Transverse colon (tissue), 4 donors: ENCODE measurements at regions not wholly inside any gene's neighbourhood (a gene's known extent, or its start where the extent isn't known, plus 50 kb on each side); places are given as distances from the start of the nearest gene placed in this dataset.
A peak's percentile ranks its signal among the peaks of the same experiment; 100 is the strongest.

Experiments
- DNase-seq: peaks from one replicate; pipeline ENCODE4 v3.0.0-alpha.2; 2019
- H3K27ac ChIP-seq, 4 donors: fragments of 200-600 bp; sonication (generic); 2 replicates each; pipeline ENCODE4 v1.5.1; 2016 to 2018; ENCODE audit warnings: inconsistent platforms in 4 of 4
- H3K27me3 ChIP-seq: fragments of 200-600 bp; sonication (generic); 2 replicates; pipeline ENCODE4 v1.5.1; 2017; ENCODE audit warnings: inconsistent platforms
- H3K36me3 ChIP-seq, 4 donors: fragments of 200-600 bp; sonication (generic); 2 replicates each; pipeline ENCODE4 v1.5.1; 2017 to 2019; ENCODE audit warnings: inconsistent platforms in 4 of 4
- H3K4me1 ChIP-seq, 4 donors: fragments of 200-600 bp; sonication (generic); 2 replicates each; pipeline ENCODE4 v1.5.1; 2017 to 2020; ENCODE audit warnings: inconsistent platforms in 4 of 4
- H3K4me3 ChIP-seq, 4 donors: fragments of 200-600 bp; sonication (generic); 1 replicate in 1 of 4; 2 replicates in 3 of 4; pipeline versions ENCODE4 v1.5.1 to v1.6.1; 2017 to 2019; ENCODE audit warnings: inconsistent platforms in 4 of 4
- H3K9me3 ChIP-seq, 2 donors: fragments of 200-600 bp; sonication (generic); 2 replicates each; pipeline ENCODE4 v1.5.1; 2017 to 2019; ENCODE audit warnings: inconsistent platforms in 2 of 2
- EP300 ChIP-seq: sonication (generic); formaldehyde crosslinking; IDR thresholded peaks from one replicate; pipeline ENCODE4 v1.6.1; 2017; ENCODE audit warnings: antibody characterized with exemption, low read depth
- POLR2A ChIP-seq: fragments of 450-650 bp; IDR thresholded peaks from one replicate; pipeline ENCODE4 v1.6.1; 2016; ENCODE audit warnings: antibody characterized with exemption, mild to moderate bottlenecking, moderate library complexity
- POLR2AphosphoS5 ChIP-seq, 3 donors: sonication (generic); formaldehyde crosslinking; IDR thresholded peaks; one replicate each; pipeline ENCODE4 v1.6.1; 2016; ENCODE audit warnings: antibody characterized with exemption in 3 of 3
- WGBS, 2 donors: methylation state at CpG; one replicate each; pipeline ENCODE4 v1.1.5; 2018; ENCODE audit warnings: low coverage in 1 of 2; 5-methylcytosine and 5-hydroxymethylcytosine counted together
- in situ Hi-C, 4 donors: fragments of 200-750 bp; cut with MboI; loops; one replicate each; pipeline versions ENCODE4 v1.15.0 to v1.15.1; 2017; ENCODE audit warnings: low sequenced_read_pairs in 3 of 4, low pct_ligation_motif_present in 1 of 4, low pct_unique_long_range_greater_than_20kb in 1 of 4
- intact Hi-C: fragments of 100-400 bp; cut with DNase I; formaldehyde crosslinking; loops from one replicate; pipeline ENCODE4 v1.15.1; 2023; ENCODE audit warnings: low total_unique reads
- TF ChIP-seq, protein P1 (sequence below), 5 experiments: fragments of 200-600 bp in 3 of 5; fragments of 450-650 bp in 2 of 5; sonication (generic) in 3 of 5; IDR thresholded peaks; 1 replicate in 2 of 5; 2 replicates in 3 of 5; pipeline ENCODE4 v1.5.1; 2016 to 2017; ENCODE audit warnings: antibody characterized with exemption in 5 of 5, inconsistent platforms in 3 of 5, mild to moderate bottlenecking in 2 of 5, moderate library complexity in 1 of 5

DNA sequence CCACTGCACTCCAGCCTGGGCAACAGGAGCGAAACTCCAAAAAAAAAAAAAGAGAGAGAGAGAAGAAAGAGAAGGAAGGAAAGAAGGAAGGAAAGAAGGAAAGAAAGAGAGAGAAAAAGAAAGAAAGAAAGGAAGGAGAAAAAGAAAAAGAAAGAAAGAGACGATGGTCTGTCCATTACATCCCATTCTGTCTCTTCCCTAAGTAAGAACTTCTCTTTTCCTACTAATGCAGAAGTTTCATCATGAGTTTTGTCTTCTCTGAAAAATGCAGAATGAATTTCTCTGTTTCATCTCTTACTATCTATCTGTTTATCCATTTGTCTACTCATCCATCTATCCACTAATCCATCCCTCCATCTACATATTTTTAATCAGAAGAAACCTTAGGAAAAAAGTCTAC, 94.9 kb upstream of the MED13 start:
- no peaks in the 10 kb centered on the region for H3K9me3 ChIP-seq
- TF ChIP-seq, protein P1, sequence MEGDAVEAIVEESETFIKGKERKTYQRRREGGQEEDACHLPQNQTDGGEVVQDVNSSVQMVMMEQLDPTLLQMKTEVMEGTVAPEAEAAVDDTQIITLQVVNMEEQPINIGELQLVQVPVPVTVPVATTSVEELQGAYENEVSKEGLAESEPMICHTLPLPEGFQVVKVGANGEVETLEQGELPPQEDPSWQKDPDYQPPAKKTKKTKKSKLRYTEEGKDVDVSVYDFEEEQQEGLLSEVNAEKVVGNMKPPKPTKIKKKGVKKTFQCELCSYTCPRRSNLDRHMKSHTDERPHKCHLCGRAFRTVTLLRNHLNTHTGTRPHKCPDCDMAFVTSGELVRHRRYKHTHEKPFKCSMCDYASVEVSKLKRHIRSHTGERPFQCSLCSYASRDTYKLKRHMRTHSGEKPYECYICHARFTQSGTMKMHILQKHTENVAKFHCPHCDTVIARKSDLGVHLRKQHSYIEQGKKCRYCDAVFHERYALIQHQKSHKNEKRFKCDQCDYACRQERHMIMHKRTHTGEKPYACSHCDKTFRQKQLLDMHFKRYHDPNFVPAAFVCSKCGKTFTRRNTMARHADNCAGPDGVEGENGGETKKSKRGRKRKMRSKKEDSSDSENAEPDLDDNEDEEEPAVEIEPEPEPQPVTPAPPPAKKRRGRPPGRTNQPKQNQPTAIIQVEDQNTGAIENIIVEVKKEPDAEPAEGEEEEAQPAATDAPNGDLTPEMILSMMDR (IDR thresholded peaks at IDR 0.05), result no peak
- no peak for TF ChIP-seq POLR2AphosphoS5 (IDR thresholded peaks at IDR 0.05)
- TF ChIP-seq EP300, result no peak
- TF ChIP-seq POLR2A, result no peak
- H3K27ac ChIP-seq, result no peak overlapping the region
- WGBS, 2 donors, result 90 to 91% methylated on average over 1 to 2 of the region's 2 CpGs
- H3K4me1 ChIP-seq, result peaks cover 0 to 28% (median 14%) of the 10 kb centered on the region in 4 donors
- in situ Hi-C loops (no loop called here), intact Hi-C loops (no loop called here)
- H3K27me3 ChIP-seq, result no peaks in the 10 kb centered on the region
- H3K36me3 ChIP-seq, result no peaks in the 10 kb centered on the region
- DNase-seq, result no peak
- no peak overlapping the region for H3K4me3 ChIP-seq

DNA sequence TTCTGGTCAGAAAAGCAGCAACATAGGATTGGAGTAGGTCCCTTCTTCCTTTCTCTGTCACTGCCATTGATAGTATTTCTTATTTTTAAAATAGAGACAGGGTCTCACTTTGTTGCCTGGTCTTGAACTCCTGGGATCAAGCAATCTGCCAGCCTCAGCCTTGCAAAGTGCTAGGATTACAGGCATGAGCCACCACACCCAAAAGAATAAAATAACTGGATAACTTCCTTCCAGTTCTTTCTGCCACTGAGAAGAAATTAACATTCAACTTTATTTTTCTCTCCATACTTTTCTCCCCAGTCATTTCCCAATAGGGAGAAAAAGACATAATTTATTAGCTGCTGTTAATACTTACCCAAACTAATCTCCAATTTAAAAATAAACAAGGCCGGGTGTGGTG, 91.9 kb upstream of the MED13 start:
- TF ChIP-seq POLR2A, result no peak
- TF ChIP-seq POLR2AphosphoS5 (IDR thresholded peaks at IDR 0.05), result no peak
- TF ChIP-seq, protein P1 (IDR thresholded peaks at IDR 0.05), result no peak
- TF ChIP-seq EP300, result no peak
- Histone ChIP-seq H3K36me3 (no peaks in the 10 kb centered on the region), H3K27me3 (no peaks in the 10 kb centered on the region), H3K27ac (no peak overlapping the region), H3K4me1 (peaks cover 0 to 17% (median 5%) of the 10 kb centered on the region in 4 donors), H3K9me3 (no peaks in the 10 kb centered on the region), H3K4me3 (no peak overlapping the region)
- 43 to 50% methylated on average over 1 of the region's 1 CpG for WGBS, 2 donors
- in situ Hi-C loops, result no loop called here
- intact Hi-C loops, result no loop called here
- no peak for DNase-seq

DNA sequence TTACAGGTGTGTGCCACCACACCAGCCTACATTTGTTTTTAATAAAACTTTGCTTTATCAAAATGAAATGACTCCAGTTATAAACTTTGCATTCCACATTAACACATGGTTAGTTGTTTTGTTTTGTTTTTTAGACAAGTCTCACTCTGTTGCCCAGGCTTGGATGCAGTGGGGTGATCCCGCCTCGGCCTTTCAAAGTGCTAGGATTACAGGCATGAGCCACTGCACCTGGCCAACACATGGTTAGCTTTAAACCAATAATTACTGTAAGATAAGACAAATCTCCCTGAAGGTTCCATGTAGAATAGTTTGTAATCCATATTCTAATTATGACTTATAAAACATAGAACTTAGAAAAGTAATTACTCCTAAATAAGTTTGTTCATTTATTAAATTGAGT, 89.8 kb upstream of the MED13 start:
- no peak overlapping the region for H3K4me3 ChIP-seq
- in situ Hi-C loops, result no loop called here
- TF ChIP-seq POLR2A, result no peak
- no peak for TF ChIP-seq EP300
- TF ChIP-seq POLR2AphosphoS5 (IDR thresholded peaks at IDR 0.05), result no peak
- TF ChIP-seq, protein P1 (IDR thresholded peaks at IDR 0.05), result no peak
- WGBS, 2 donors, result 54 to 82% methylated on average over 2 of the region's 2 CpGs
- no peak overlapping the region for H3K27ac ChIP-seq
- H3K27me3 ChIP-seq, result no peaks in the 10 kb centered on the region
- intact Hi-C loops, result no loop called here
- H3K9me3 ChIP-seq, result no peaks in the 10 kb centered on the region
- peaks cover 0 to 13% (median 5%) of the 10 kb centered on the region in 4 donors for H3K4me1 ChIP-seq
- DNase-seq, result no peak
- no peaks in the 10 kb centered on the region for H3K36me3 ChIP-seq

DNA sequence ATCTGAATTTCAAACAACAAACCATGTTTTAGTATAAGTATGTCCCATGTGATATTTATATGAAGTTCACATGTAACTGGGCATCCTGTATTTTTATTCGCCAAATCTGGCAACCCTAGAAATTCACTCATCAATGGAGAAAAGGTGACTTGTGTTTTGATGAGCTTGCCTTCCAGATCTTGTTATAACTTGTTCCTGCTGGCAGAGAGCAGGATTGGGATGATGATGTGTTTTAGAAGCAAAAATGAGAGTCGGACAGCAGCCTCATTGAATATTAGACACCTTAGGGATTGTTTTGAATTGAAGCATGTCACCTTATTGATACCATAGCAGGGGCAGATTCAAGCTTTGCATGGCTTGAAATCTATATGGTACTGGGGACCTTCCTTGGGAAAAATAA, 85.4 kb upstream of the MED13 start:
- Histone ChIP-seq H3K9me3 (no peaks in the 10 kb centered on the region), H3K4me3 (no peak overlapping the region), H3K4me1 (peaks cover 0 to 3% (median 2%) of the 10 kb centered on the region in 4 donors), H3K27ac (peak overlapping the region in 2 of 4 donors; percentile 38 to 56), H3K36me3 (no peaks in the 10 kb centered on the region), H3K27me3 (no peaks in the 10 kb centered on the region)
- 89 to 94% methylated on average over 2 of the region's 2 CpGs for WGBS, 2 donors
- in situ Hi-C loops (no loop called here), intact Hi-C loops (no loop called here)
- no peak for DNase-seq
- TF ChIP-seq POLR2A, result no peak
- TF ChIP-seq, protein P1 (IDR thresholded peaks at IDR 0.05), result no peak
- no peak for TF ChIP-seq POLR2AphosphoS5 (IDR thresholded peaks at IDR 0.05)
- no peak for TF ChIP-seq EP300
